Heart left ventricle (tissue), 16 donors: ENCODE measurements at regions not wholly inside any gene's neighbourhood (a gene's known extent, or its start where the extent isn't known, plus 50 kb on each side); places are given as distances from the start of the nearest gene placed in this dataset.

Experiments used
- ATAC-seq, 4 donors: fragments of 200-7000 bp; cut with Tn5 transposase; one replicate each; pipeline ENCODE4 v1.9.1; 2020 to 2022; ENCODE audit warnings: moderate library complexity in 4 of 4, mild to moderate bottlenecking in 3 of 4, moderate number of reproducible peaks in 1 of 4
- DNase-seq, 5 donors: peaks; one replicate each; pipeline ENCODE4 v3.0.0-alpha.2; 2020
- H3K27ac ChIP-seq, 12 donors: fragments of 200-600 bp; sonication (generic) in 4 of 12; one replicate each; pipeline versions ENCODE4 v1.5.0 to v1.8.0; 2016 to 2022; ENCODE audit warnings: mild to moderate bottlenecking in 2 of 12
- H3K27me3 ChIP-seq, 9 donors: fragments of 200-600 bp; sonication (generic) in 2 of 9; one replicate each; pipeline versions ENCODE4 v1.5.1 to v1.8.0; 2016 to 2022; ENCODE audit warnings: mild to moderate bottlenecking in 3 of 9
- H3K36me3 ChIP-seq, 9 donors: fragments of 200-600 bp; sonication (generic) in 2 of 9; one replicate each; pipeline versions ENCODE4 v1.5.0 to v1.8.0; 2018 to 2022; ENCODE audit warnings: mild to moderate bottlenecking in 2 of 9
- H3K4me1 ChIP-seq, 12 donors: fragments of 200-600 bp; sonication (generic) in 4 of 12; one replicate each; pipeline versions ENCODE4 v1.5.0 to v1.8.0; 2016 to 2022; ENCODE audit warnings: mild to moderate bottlenecking in 3 of 12
- H3K4me3 ChIP-seq, 12 donors: fragments of 200-600 bp; sonication (generic) in 4 of 12; one replicate each; pipeline versions ENCODE4 v1.5.0 to v1.8.0; 2017 to 2022; ENCODE audit warnings: mild to moderate bottlenecking in 9 of 12, moderate library complexity in 4 of 12
- H3K9me3 ChIP-seq, 12 donors: fragments of 200-600 bp; sonication (generic) in 4 of 12; one replicate each; pipeline versions ENCODE4 v1.5.0 to v1.8.0; 2016 to 2022; ENCODE audit warnings: mild to moderate bottlenecking in 1 of 12
- POLR2A ChIP-seq, 2 donors: fragments of 450-650 bp; IDR thresholded peaks; one replicate each; pipeline ENCODE4 v1.6.1; 2017; ENCODE audit warnings: antibody characterized with exemption in 2 of 2, mild to moderate bottlenecking in 2 of 2, moderate library complexity in 2 of 2
- WGBS, 4 donors: extraction: QIAGEN DNeasy Blood & Tissue Kit in 2 of 4; methylation state at CpG; one replicate each; pipeline versions ENCODE4 v1.1.5 to v1.1.7; 2013 to 2018; 5-methylcytosine and 5-hydroxymethylcytosine counted together
- intact Hi-C, 10 donors: fragments of 100-400 bp; cut with DNase I; formaldehyde crosslinking; loops; one replicate each; pipeline versions ENCODE4 v1.11.1 to v1.14.2; 2022
- TF ChIP-seq, protein P1 (sequence below), 12 donors: fragments of 200-600 bp; sonication (generic) in 4 of 12; IDR thresholded peaks; one replicate each; pipeline versions ENCODE4 v1.5.0 to v1.8.0; 2018 to 2022; ENCODE audit warnings: antibody characterized with exemption in 12 of 12, mild to moderate bottlenecking in 5 of 12
- donor health status: ischemic (EF 13 %, LVEDD 7.1; RV severe dilation, severe dysfunction).
- donor health status: healthy with polysubstance abuse.
- donor health status: DM: no; HTN: yes; CAD: no.
- donor health status: DM: no; HTN: no; CAD: no.
- donor health status: ischemic (EF 25% LVEDD 6.9; RV normal size, moderate dysfunction).
- donor health status: ischemic (EF 25% LVEDD 5.7; RV mildly dilated, moderate dysfunction).
- donor health status: healthy.
- donor health status: DM: yes; HTN: yes; CAD: no.
- donor health status: ischemic (EF 35%, LVEDD 5.7; RV mildly dilated, moderate dysfunction).
- donor health status: nonischemic (EF 11% LVEDD 7.7; RV severe dilation, severe dysfunction).
- donor health status: DM: yes; HTN: yes; CAD: no.
- donor health status: PGD.
- donor health status: ischemic (EF 29% LVEDD 5.4; RV normal size, mild dysfunction).
- donor health status: nonischemic (EF 23%, LVEDD 6.1; RV moderate dilation, normal function).

DNA sequence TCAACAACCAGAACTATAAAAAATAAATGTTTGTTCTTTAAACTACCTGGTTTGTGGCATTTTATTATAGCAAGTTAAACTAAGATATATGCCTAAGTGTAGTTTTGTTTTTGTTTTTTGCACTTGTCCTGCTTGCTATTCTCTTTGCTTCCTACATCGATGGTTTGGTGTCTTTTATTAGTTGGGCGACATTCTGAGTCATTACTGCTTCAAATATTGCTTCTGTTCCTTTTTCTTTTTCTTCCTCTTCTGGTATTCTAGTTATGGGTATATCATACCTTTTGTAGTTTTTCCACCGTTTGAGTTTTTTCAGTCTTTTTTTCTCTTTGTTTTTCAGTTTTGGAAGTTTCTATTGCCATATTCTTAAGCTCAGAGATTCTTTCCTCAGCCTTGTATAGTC lies 86.9 kb downstream of the MACIR start:
- ATAC-seq: no peak
- no peak overlapping the region for H3K4me3 ChIP-seq
- no peaks in the 10 kb centered on the region for H3K36me3 ChIP-seq
- peaks cover 0 to 13% (median 0%) of the 10 kb centered on the region in 12 donors for H3K9me3 ChIP-seq
- no peak for DNase-seq
- 83 to 95% (median 90%) methylated on average over 3 of the region's 3 CpGs for whole genome bisulfite sequencing, 4 donors
- intact Hi-C loops: no loop called here
- H3K4me1 ChIP-seq: no peaks in the 10 kb centered on the region
- H3K27me3 ChIP-seq: peaks cover 0 to 8% (median 0%) of the 10 kb centered on the region in 9 donors
- no peak for TF ChIP-seq POLR2A (IDR thresholded peaks at IDR 0.05)
- TF ChIP-seq, protein P1, sequence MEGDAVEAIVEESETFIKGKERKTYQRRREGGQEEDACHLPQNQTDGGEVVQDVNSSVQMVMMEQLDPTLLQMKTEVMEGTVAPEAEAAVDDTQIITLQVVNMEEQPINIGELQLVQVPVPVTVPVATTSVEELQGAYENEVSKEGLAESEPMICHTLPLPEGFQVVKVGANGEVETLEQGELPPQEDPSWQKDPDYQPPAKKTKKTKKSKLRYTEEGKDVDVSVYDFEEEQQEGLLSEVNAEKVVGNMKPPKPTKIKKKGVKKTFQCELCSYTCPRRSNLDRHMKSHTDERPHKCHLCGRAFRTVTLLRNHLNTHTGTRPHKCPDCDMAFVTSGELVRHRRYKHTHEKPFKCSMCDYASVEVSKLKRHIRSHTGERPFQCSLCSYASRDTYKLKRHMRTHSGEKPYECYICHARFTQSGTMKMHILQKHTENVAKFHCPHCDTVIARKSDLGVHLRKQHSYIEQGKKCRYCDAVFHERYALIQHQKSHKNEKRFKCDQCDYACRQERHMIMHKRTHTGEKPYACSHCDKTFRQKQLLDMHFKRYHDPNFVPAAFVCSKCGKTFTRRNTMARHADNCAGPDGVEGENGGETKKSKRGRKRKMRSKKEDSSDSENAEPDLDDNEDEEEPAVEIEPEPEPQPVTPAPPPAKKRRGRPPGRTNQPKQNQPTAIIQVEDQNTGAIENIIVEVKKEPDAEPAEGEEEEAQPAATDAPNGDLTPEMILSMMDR (IDR thresholded peaks at IDR 0.05): no peak
- H3K27ac ChIP-seq: no peak overlapping the region

DNA sequence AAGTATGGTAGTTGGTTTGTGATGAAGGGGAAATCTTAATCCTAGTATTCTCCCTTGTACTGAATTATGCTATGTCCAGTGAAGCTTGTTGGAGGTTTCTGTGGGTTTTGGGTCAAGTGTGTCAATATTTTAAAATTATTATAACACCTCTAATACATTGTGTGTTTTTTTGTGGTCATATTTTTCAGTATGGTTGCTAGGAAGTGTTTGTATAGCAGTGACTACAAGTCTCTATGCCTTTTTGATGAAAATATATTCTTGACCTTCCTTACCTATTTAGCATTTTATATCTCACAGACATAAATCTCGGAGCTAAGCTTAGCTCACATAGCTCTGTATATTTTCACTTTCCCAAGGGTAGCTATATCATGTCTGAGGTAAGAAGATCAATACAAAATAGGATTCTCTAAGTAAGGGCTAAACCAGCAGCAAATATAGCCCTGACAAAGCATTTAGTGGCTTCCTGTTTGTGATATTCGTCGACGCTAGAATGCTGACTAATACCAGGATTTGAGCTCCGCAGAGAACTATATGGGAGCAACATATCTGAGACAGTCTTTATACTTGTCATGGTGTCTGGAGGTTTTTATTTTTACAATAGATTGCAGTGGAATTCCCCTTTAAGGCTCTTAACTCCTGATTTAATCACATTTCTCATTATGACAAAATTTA lies 82.3 kb downstream of the MACIR start:
- TF ChIP-seq, protein P1 (IDR thresholded peaks at IDR 0.05): no peak
- TF ChIP-seq POLR2A (IDR thresholded peaks at IDR 0.05): no peak
- Histone ChIP-seq H3K9me3 (peaks cover 0 to 13% (median 0%) of the 10 kb centered on the region in 12 donors), H3K27ac (no peak overlapping the region), H3K27me3 (no peaks in the 10 kb centered on the region), H3K36me3 (no peaks in the 10 kb centered on the region), H3K4me1 (no peaks in the 10 kb centered on the region), H3K4me3 (no peak overlapping the region)
- intact Hi-C loops: no loop called here
- WGBS, 4 donors: 64 to 68% (median 66%) methylated on average over 5 of the region's 5 CpGs
- ATAC-seq: no peak
- DNase-seq: no peak

DNA sequence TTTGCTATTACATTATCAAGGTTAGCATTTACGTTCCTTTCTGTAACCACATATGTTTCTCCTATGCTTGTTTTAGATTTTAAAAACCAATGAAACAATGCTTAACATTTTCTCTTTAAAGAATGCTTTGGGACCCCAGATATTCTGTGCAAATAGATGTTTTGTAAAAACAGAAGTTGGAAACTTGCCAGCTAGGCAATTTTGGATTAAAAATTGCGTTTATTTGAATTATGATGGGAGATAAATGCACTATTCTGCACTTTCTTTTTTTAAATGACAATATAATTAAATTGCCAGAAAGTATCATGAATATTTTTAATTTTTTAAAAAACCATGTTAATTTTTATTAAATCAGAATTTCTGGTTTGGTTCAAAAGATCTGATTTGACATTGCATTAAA lies 81.6 kb downstream of the MACIR start:
- ATAC-seq: no peak
- WGBS, 4 donors: 86 to 94% (median 93%) methylated on average over 2 of the region's 2 CpGs

DNA sequence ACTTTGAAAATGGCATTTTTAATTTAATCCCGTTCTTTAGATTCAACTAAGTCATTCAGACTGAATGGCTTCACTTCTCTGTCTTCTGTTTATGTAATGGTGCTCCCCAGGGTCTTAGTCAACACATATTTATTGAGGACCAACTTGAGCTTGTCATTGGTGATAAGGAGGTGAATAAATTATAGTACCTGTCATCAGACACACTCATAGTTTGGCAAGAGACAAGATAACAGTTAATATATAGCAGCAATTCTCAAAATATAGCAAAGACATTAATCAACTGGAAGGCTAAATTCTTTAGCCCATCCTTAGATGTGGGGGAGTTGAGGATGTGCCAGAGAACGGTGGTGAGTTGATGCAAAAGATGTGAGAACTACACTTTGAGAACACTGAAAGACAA lies 78.4 kb downstream of the MACIR start:
- WGBS, 4 donors: 62 to 85% (median 71%) methylated on average over 2 of the region's 2 CpGs
- Histone ChIP-seq H3K36me3 (no peaks in the 10 kb centered on the region), H3K4me1 (no peaks in the 10 kb centered on the region), H3K27ac (no peak overlapping the region), H3K4me3 (no peak overlapping the region), H3K27me3 (no peaks in the 10 kb centered on the region), H3K9me3 (peaks cover 0 to 4% (median 0%) of the 10 kb centered on the region in 12 donors)
- ATAC-seq: no peak
- intact Hi-C loops: no loop called here
- DNase-seq: no peak
- TF ChIP-seq, protein P1 (IDR thresholded peaks at IDR 0.05): no peak
- no peak for TF ChIP-seq POLR2A (IDR thresholded peaks at IDR 0.05)

More for the DNA sequence above, 81.6 kb downstream of the MACIR start:
- Histone ChIP-seq H3K27me3 (no peaks in the 10 kb centered on the region), H3K36me3 (no peaks in the 10 kb centered on the region), H3K27ac (no peak overlapping the region), H3K9me3 (peaks cover 0 to 13% (median 0%) of the 10 kb centered on the region in 12 donors), H3K4me3 (no peak overlapping the region), H3K4me1 (no peaks in the 10 kb centered on the region)
- TF ChIP-seq, protein P1 (IDR thresholded peaks at IDR 0.05): no peak
- no peak for TF ChIP-seq POLR2A (IDR thresholded peaks at IDR 0.05)
- no peak for DNase-seq
- intact Hi-C loops: no loop called here
